ENCODE measurements at regions not wholly inside any gene's neighbourhood (a gene's known extent, or its start where the extent isn't known, plus 50 kb on each side); places are given as distances from the start of the nearest gene placed in this dataset.
"Not testable (repeated sequence)": the region's sequence is repeated elsewhere in the genome, so short reads cannot be mapped to it uniquely, and the experiment has no call there.

GRCh38 chr6:19356692-19357091, 480.5 kb upstream of the ID4 start:
- no peak for DNase-seq (ENCODE audit: low read depth in 2 of 3, low spot score in 2 of 3)

- DNase-seq (ENCODE audit: low read depth in 2 of 3, low spot score in 2 of 3): no peak
These were observed 474.8 kb upstream of the ID4 start for GRCh38 chr6:19362396-19362795.

DNA sequence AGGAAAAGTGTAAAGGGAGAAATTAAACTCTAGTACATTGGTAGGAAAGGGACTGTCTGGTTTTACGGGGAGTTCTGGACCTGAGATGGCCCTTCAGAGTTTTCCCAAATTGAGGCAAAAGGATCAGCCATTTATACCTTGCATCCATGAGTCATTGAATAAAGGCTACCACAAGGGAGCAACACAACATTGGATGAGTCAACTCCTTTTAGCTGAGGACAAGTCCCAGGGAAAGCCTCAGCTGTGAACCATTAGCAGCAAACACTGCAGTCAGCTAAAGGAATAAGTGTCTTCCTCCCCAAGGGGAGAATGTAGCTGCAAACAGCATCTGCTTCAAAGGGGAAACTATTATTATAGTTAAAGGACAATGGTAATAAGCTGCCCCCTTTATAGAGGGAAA, 468.7 kb upstream of the ID4 start:
- no peak for DNase-seq (ENCODE audit: low read depth in 2 of 3, low spot score in 2 of 3)

DNA sequence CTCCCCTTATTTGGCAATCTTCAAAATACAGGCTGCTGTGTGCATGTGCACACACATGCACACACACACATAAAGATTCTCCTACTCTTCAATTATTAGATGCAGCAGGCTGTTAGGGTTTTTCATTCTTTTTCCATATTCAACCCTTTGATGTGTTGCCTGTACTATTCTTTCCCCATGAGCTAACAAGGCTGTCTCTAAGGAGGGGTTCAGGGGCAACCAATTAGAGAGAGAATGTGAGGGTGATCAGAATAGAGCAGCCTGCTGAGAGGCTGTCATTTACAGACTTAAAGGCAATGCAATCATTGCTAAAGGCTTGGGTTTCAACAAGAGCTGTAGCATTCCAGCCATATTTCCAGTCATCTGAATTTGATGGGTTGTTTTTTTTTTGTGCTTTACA, 467.4 kb upstream of the ID4 start:
- DNase-seq (ENCODE audit: low read depth in 2 of 3, low spot score in 2 of 3): no peak

DNA sequence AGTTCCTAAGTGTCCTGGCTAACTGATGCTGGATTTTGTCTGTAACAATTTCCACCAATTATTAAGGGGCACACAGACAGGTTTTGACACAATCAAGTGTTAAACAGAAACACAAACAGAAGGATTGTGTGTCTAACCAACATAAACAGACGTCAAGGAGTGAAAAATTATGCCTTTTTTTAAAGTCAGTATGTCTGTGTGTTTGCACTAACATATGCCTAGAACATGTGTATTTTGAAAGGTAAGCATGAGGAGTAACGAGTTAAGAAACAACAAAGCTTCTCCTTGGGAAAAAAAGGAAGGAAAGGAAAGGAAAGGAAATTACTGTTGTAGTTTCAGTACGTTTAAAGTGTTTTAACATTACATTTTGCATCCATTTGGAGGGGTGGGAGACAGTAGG, 466.3 kb upstream of the ID4 start:
- DNase-seq (ENCODE audit: low read depth in 2 of 3, low spot score in 2 of 3): no peak

DNA sequence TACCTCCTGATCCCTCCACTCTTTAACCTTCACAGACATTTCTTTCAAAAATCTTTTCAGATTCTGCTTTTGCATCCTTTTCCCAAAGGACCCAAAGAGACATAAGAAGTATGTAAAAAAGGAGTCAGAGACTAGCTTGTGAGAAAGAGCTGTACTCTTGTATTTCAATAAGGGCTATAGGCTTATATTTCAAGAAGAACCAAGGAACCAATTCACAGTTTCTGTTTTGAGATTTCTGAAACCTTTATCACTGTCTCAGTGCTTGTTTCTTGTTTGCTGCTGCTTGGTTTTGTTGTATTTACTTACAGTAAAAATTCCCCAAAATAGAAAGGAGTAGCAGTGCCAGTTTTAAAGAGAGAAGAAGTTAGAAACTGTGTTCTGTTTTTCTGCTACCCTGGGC, 461.6 kb upstream of the ID4 start:
- DNase-seq (ENCODE audit: low read depth in 2 of 3, low spot score in 2 of 3): no peak

- no peak for DNase-seq (ENCODE audit: low read depth in 2 of 3, low spot score in 2 of 3)
These were observed 459.4 kb upstream of the ID4 start for GRCh38 chr6:19377722-19378121.

DNA sequence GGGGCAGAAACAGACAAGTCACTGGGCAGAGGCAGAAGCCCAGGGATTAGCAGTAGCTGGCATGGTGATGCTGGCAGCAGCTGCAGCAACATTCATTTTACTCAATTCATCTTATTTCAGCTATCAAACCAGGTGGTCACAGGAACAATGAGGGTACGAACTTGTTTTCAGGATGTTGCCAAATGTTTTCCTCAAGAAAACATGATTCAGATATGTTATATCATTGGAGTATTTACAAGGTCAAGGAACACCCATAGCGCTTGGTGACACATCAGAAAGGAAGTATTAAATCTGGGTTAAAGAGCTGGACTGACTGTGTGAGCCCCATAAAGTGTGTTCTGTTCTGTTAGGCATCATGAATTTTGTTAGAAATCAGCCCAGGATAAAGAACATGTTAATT, 456.9 kb upstream of the ID4 start:
- DNase-seq (ENCODE audit: low read depth in 2 of 3, low spot score in 2 of 3): no peak

- no peak for DNase-seq (ENCODE audit: low read depth in 2 of 3, low spot score in 2 of 3)
These were observed 454.5 kb upstream of the ID4 start for GRCh38 chr6:19382676-19383075.

GRCh38 chr6:19391926-19392325, 445.2 kb upstream of the ID4 start:
- no peak for DNase-seq (ENCODE audit: low read depth in 2 of 3, low spot score in 2 of 3)

DNA sequence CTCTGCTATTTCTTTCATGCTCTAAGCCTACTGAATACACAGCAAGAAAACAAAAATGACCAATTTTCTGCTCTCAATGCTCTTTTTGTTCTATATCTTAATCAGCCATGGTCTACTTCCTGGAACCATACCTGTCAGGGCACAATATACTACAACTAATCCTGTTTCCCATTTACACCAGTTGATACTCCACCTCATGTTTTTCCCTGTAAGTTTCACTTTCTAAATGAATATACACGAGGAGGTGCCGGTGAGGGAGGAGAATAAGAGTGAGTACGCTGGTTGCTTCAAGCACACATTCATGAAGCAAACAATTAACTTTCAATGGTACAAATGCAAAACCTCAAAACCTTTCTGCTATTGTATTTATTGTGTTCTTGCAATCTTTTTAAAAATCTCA, 443.1 kb upstream of the ID4 start:
- no peak for DNase-seq (ENCODE audit: low read depth in 2 of 3, low spot score in 2 of 3)

DNA sequence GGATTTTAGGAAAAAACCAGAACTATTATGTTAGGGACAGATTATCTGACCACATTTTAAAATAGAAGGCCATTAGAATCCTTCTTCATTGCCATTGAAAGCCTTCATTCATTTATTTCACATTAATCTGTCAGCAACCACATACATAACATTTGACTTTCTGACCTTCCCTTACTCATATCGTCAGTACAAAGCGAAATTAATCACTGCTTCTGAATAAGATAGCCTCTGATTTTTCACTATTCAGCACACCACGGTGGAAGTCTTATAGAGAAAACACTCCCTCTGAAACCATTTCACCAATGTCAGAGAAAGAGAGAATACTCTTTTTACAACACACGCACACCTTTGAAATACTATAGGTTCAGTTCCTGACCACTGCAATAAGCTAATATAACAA, 442.5 kb upstream of the ID4 start:
- no peak for DNase-seq (ENCODE audit: low read depth in 2 of 3, low spot score in 2 of 3)

GRCh38 chr6:19395316-19395715, 441.9 kb upstream of the ID4 start:
- DNase-seq (ENCODE audit: low read depth in 2 of 3, low spot score in 2 of 3): no peak

DNA sequence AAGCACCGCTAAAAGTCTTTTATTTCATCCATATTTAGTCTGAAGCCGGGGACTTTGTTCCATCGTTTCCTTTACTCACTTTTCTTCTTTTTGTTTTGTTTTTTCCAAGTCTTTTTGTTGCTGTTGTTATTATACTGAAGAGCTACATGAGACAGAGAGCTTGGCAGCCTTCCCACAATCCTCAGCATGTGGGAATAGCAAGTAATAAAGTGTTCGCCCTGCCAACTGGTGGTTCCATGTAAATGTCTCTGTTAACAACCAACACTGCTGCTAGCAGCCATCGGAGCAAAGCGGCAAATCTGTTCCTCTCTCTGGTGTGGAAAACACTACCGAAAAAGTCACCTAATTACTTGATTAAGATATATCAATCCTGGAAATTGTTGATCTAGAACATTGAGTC, 437.8 kb upstream of the ID4 start:
- DNase-seq (ENCODE audit: low read depth in 2 of 3, low spot score in 2 of 3): no peak

GRCh38 chr6:19404884-19405283, 432.3 kb upstream of the ID4 start:
- not testable (repeated sequence) for DNase-seq (ENCODE audit: low read depth in 2 of 3, low spot score in 2 of 3)

GRCh38 chr6:19408331-19408730, 428.8 kb upstream of the ID4 start:
- no peak for DNase-seq (ENCODE audit: low read depth in 2 of 3, low spot score in 2 of 3)

DNA sequence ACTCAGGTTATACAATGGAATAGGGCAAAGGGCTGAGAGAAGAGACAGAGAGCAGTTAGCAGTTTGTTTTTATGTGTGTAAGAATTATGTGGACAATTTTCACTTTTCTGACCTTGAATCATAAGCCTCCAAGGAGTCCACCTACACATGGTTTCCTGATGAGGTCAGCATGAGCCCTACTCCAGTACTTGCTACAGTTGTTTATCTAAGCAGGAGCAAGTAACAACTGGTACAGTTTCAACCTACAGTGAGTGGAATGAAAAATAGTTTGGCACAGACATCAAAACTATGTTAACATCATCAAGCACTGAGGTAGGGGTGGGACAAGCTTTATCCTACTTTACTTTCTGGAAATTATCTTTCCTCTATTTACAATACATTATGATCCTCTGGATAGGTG, 426.7 kb upstream of the ID4 start:
- DNase-seq (ENCODE audit: low read depth in 2 of 3, low spot score in 2 of 3): no peak

DNA sequence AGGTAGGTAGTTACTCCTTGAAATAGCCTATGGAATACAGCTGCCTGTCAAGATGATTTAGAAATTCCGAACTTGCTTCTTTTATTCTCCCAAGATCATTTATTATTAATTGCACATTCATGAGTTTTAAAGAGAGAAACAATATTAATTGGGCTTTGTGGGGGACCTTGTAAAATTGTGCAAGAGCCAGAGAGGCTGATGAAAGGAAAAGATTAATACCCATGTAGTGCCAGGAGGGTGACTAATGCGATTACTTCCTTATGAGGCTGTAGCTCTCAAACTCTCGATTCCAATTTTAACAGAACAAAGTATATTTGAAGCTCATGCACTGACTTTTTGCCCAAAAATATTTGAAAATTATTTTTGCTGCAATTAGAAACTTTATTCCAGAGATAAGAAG, 423.8 kb upstream of the ID4 start:
- DNase-seq (ENCODE audit: low read depth in 2 of 3, low spot score in 2 of 3): no peak

GRCh38 chr6:19415605-19416326, 421.4 kb upstream of the ID4 start:
- no peak for DNase-seq (ENCODE audit: low read depth in 2 of 3, low spot score in 2 of 3)

DNA sequence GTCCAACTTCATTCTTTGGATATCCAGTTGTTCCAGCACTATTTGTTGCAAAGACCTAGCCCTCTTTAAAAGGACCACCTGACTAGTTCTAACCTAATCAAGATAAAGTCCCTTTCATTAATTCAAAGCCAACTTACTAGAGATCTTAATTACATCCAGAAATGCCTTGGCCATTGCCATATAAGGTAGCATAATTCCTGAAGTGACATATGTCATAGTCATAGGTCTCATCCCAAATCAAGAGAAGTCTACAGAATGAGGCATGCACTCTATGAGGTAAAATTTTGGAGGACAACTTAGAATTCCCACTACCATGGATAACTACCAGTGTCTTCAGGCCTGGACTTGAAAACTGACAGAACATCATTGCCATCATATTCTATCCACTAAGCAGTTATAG, 420.4 kb upstream of the ID4 start:
- no peak for DNase-seq (ENCODE audit: low read depth in 2 of 3, low spot score in 2 of 3)

DNA sequence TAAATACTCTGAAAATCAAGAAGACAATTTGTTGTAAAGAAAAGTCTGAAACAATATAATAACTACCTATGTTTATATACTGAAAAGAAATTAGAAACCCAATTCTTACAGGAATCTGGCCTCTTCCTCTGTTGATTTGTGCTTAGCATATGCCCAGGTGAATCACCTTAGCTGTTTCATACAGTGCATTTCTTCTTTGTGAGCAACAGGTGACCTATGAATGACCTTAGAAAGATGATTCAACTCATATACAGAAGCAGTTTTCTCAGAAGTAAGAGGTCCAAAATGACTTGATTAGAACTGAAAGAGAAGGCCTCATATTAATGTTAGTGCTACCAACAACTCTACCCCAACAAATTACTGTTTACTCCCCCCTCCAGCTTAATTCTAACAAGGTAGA, 419.5 kb upstream of the ID4 start:
- DNase-seq (ENCODE audit: low read depth in 2 of 3, low spot score in 2 of 3): no peak

DNA sequence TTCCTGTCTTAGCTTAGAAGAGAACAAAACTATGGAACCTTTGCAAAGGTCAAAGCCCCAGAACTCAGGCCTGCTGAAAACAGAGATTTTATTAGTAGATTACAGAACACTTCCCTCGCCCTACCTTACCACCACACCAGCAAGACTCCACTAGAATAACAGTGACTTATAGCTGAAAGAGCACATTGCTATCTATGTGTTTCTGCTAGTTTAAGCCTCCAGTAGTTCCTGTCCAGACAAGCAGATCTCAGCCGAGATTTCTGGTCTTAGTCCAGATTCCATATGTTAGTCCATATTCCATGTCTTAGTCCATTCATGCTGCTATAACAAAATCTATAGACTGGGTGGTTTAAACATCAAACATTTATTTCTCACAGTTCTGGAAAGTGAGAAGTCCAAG, 412.3 kb upstream of the ID4 start:
- DNase-seq (ENCODE audit: low read depth in 2 of 3, low spot score in 2 of 3): no peak

DNA sequence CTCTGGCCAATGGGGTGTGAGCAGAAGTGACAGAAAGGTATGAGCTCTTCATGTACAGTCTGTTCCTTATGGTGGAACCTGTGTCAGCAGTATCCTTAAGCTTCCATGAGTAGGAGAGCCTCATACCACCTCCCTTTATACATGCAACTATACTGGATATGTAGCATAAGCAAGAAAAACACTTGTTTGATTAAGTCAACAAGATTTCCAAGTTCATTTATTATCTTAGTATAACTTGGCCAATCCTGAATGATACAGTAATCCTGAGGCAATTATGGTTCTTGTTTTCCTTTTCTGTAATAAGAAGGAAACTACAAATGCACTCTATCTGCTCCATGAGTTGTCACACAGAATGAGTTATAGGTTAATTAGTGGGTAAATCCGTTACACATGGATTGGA, 409.6 kb upstream of the ID4 start:
- no peak for DNase-seq (ENCODE audit: low read depth in 2 of 3, low spot score in 2 of 3)

Measured in hematopoietic multipotent progenitor cell (in vitro differentiated cells).